ENCODE measurements at regions not wholly inside any gene's neighbourhood (a gene's known extent, or its start where the extent isn't known, plus 50 kb on each side); places are given as distances from the start of the nearest gene placed in this dataset.

DNA sequence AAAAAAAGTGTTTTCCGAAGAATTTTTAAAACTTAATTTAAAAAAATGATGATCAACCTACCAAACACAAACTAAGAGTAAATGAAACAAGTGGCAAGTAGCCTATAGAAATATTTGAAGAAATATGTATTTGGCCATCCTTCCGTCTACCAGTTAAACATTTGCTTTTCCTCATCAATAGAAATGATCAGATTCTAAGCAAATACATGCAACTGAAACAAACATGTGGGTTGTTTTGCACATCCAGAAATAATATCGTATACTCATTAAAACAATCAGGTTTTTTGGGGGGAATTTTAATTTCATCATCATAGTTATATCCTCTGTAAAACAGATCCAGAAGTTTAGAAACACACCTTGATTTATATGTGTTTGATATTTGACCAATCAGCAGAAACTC is 1011.7 kb downstream of the GATA3 start:
- H3K4me3 ChIP-seq (replicated peaks in 1 of 2; ENCODE audit: low read depth in 2 of 2, low read length in 2 of 2) = no peak overlapping the region
- DNase-seq (ENCODE audit: low read depth in 2 of 2) = no peak
- TF ChIP-seq, protein P1, sequence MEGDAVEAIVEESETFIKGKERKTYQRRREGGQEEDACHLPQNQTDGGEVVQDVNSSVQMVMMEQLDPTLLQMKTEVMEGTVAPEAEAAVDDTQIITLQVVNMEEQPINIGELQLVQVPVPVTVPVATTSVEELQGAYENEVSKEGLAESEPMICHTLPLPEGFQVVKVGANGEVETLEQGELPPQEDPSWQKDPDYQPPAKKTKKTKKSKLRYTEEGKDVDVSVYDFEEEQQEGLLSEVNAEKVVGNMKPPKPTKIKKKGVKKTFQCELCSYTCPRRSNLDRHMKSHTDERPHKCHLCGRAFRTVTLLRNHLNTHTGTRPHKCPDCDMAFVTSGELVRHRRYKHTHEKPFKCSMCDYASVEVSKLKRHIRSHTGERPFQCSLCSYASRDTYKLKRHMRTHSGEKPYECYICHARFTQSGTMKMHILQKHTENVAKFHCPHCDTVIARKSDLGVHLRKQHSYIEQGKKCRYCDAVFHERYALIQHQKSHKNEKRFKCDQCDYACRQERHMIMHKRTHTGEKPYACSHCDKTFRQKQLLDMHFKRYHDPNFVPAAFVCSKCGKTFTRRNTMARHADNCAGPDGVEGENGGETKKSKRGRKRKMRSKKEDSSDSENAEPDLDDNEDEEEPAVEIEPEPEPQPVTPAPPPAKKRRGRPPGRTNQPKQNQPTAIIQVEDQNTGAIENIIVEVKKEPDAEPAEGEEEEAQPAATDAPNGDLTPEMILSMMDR (IDR thresholded peaks at IDR 0.05; ENCODE audit: low read depth, low read length) = no peak

DNA sequence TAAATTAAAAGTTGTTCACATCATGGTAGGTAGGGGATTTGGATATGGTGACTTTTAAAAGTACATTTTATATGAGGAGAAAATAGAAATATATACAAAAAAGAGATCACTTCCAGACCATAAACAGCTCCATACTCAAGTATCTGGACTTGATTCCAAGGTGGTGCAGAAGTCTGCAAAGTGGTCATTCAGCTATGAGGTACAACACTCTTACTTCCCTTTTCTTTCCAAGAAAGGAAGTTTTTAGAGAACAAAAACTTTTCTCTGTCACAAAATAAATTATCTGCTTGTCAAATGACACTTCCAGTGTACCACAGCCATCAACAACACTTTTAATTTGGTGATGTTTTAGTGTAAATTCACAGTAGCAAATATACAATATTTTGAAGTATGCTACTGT is 1013.5 kb downstream of the GATA3 start:
- no peak for DNase-seq (ENCODE audit: low read depth in 2 of 2)
- H3K4me3 ChIP-seq (replicated peaks in 1 of 2; ENCODE audit: low read depth in 2 of 2, low read length in 2 of 2) = no peak overlapping the region
- TF ChIP-seq, protein P1 (IDR thresholded peaks at IDR 0.05; ENCODE audit: low read depth, low read length) = no peak

DNA sequence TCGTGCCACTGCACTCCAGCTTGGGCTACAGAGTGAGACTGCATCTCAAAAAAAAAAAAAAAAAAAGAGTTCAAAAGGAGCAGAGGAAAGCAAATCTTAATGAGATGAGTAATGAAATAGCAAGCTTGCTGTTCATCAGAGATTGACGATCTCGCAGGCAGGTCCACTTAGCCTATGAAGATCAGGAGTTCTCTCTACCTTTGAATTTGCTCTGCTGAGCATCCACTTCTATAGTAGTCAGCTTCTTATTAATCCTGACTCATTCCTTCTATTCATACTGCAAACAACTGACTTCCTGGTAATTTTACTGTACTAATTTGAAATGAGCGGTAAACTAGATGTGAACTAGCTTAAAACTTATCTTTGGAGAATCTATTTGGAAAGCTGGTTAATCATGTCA is 1014.6 kb downstream of the GATA3 start:
- TF ChIP-seq, protein P1 (IDR thresholded peaks at IDR 0.05; ENCODE audit: low read depth, low read length) = no peak
- no peak overlapping the region for H3K4me3 ChIP-seq (replicated peaks in 1 of 2; ENCODE audit: low read depth in 2 of 2, low read length in 2 of 2)
- DNase-seq (ENCODE audit: low read depth in 2 of 2) = no peak

DNA sequence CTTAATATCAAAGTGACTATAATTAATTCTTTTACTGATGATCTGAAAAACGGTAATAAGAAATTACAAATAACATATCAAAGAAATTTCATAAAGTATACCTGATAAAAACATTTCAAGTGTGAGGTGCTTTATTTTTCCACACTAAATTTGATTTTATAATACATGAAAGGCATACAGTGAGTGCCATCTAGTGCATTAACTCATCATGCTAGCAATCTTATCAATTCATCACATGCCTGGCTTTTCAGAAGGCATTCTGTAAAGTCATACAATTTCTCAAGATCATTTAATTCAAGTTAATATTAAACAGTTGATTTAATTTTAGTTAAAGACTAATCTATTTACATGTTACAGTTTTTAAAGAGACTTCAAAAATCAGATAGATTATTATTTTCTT is 1020.9 kb downstream of the GATA3 start:
- TF ChIP-seq, protein P1 (IDR thresholded peaks at IDR 0.05; ENCODE audit: low read depth, low read length) = no peak
- DNase-seq (ENCODE audit: low read depth in 2 of 2) = no peak
- H3K4me3 ChIP-seq (replicated peaks in 1 of 2; ENCODE audit: low read depth in 2 of 2, low read length in 2 of 2) = no peak overlapping the region

DNA sequence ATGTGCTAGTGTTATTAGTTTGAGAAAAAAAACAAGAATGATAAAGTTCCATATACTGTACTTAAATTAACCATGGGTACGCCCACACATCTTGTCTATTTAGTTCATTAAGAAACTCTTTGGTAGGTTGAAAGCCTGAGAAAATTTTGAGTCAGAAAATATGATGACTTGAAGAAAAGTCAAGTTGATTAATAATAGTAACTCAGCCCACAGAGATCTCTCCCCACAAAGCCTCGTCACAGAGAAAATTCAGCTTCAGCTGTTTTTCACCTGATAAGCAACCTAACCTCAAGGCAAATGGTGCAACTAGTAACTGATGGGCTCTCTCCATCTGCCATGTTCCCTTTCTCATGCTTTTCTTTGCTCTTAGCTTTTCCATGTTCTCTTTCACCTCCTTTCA is 1021.6 kb downstream of the GATA3 start:
- TF ChIP-seq, protein P1 (IDR thresholded peaks at IDR 0.05; ENCODE audit: low read depth, low read length) = no peak
- H3K4me3 ChIP-seq (replicated peaks in 1 of 2; ENCODE audit: low read depth in 2 of 2, low read length in 2 of 2) = no peak overlapping the region
- DNase-seq (ENCODE audit: low read depth in 2 of 2) = no peak

DNA sequence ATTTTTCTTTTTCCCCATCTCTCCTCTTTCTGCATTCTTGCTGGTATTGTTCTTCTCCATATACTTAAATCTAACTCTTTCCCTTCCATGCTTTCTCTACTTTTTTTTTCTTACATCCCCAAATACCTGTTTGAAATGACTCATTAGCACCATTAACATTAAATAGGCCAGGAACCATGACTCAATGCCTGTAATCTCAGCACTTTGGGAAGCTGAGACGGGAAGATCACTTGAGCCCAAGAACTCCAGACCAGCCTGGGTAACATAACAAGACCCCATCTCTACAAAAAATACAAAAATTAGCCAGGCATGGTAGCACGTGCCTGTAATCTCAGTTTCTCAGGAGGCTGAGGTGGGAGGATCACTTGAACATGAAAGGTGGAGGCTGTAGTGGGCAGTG is 1026.8 kb downstream of the GATA3 start:
- DNase-seq (ENCODE audit: low read depth in 2 of 2) = no peak
- H3K4me3 ChIP-seq (replicated peaks in 1 of 2; ENCODE audit: low read depth in 2 of 2, low read length in 2 of 2) = no peak overlapping the region
- TF ChIP-seq, protein P1 (IDR thresholded peaks at IDR 0.05; ENCODE audit: low read depth, low read length) = no peak

DNA sequence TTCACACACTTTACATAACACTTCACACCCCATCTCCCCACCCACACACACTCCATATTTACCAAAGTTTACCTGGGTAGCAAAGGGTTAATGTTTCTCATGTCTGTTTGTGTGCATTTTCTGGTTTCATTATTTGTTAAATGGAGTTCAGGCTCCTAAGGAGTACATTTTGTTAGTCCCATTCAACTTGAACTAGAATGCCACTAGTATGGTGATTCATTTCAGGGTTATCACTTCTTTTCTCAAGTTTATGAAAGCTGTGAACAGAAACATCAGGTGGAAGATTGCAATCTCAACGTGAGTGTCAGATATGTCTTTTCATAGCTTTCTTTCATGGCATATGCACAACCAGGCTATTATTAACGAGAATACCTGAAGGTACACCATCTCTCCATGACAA is 1027.5 kb downstream of the GATA3 start:
- no peak for DNase-seq (ENCODE audit: low read depth in 2 of 2)
- TF ChIP-seq, protein P1 (IDR thresholded peaks at IDR 0.05; ENCODE audit: low read depth, low read length) = no peak
- no peak overlapping the region for H3K4me3 ChIP-seq (replicated peaks in 1 of 2; ENCODE audit: low read depth in 2 of 2, low read length in 2 of 2)
